GM21381 (cell line): ENCODE measurements at regions not wholly inside any gene's neighbourhood (a gene's known extent, or its start where the extent isn't known, plus 50 kb on each side); places are given as distances from the start of the nearest gene placed in this dataset.

Experiments used
- ATAC-seq: cut with Tn5 transposase; IDR thresholded peaks from one replicate; pipeline ENCODE4 v1.9.1; 2021; ENCODE audit warnings: mild to moderate bottlenecking, moderate library complexity; ENCODE audit not compliant: unreplicated experiment

- no peak for ATAC-seq
Observed at GRCh38 chr10:36388166-36388565, 737.2 kb upstream of the ANKRD30A start.

DNA sequence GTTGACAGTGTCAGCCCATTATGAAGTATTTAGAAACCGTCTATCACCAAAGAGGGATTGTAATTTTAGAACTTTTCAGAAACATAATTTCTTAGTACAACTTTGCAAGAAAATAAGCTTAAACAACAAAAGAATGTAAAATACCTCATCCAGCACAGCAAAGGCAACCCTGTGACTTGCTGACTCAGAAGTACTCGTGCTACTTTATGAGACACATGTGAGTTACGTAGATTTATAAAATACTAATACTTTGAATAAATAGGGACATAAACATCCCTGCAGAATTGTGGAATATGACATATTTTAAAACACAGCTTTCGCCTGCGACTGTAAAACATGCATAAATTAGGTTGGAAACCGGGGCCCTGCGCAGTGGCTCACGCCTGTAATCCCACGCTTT is 739.7 kb upstream of the ANKRD30A start:
- no peak for ATAC-seq

DNA sequence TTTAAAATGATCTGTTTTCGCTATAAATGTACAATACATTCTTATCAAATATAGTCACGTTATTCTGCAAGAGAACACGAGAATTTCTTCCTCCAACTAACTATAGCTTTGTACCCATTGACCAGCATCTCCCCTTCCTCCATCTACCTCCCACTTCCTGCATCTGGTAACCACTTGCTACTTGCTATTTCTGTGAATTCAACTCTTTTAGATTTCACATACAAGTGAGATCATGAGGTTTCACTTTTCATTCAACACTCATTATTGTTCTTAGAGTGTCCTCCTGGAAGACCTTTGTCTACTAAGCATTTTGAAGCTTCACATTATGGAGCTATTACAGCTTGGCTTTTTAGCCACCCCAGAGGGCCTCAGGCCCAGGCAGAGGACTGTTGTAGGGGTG is 741.3 kb upstream of the FZD8 start:
- ATAC-seq: no peak

GRCh38 chr10:36381748-36382147 is 739.7 kb upstream of the FZD8 start:
- no peak for ATAC-seq

- no peak for ATAC-seq
Observed at GRCh38 chr10:36380538-36380937, 738.4 kb upstream of the FZD8 start.

- no peak for ATAC-seq
Observed at GRCh38 chr10:36375107-36375506, 733.0 kb upstream of the FZD8 start.

DNA sequence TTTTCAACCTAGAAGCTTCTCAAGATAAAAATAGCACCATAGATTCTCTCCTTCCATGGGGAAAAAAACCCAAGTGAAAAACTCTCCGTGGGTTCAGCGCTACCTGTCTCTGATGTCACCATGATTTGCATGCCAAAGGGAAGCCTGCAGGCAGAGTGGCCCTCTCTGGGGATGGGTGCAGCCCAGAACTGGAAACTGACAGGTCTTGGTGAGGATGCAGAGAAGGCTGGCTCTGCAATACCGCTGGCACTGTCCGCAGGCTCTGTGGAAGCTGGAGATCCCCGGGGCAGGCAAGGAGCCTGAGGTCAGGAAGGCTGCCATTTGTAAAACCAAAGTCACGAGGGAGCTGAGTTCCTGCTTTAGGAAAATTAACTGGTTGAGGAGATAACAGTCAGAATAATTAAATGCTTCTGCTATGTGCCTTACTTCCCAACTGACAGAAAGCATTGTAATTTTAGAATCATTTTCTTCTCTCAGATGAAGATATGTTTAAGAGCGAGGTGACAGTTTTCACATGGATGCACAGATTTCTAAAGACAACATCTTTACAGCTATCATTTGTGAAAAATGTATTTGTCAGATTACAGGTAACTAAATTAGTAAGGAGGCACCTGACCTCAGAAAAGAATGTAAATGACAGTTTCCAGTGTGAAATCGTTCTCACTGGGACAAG is 731.5 kb upstream of the FZD8 start:
- ATAC-seq: no peak

GRCh38 chr10:36367362-36367761 is 725.3 kb upstream of the FZD8 start:
- ATAC-seq: no peak

- no peak for ATAC-seq
Observed at GRCh38 chr10:36366843-36367242, 724.7 kb upstream of the FZD8 start.

GRCh38 chr10:36366065-36366464 is 724.0 kb upstream of the FZD8 start:
- ATAC-seq: no peak

DNA sequence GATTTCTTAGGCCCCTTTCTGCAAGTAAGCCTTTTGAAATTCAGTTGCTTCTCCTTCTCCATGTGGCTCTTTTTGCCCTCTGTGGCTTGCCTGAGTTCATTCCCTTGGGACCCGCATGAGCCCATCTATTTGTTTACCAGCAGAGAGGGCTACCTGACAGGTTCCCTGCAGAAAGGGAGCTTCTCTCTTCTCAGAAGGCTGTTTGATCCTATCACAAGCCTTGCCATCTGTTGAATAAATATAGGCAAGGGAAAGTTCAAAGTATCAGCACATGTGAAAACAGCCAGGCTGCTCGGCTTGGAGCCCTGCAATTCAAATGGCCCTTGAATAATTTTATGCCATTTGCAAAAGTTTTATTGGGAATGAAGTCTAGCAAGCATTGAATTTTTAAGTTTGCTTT is 720.2 kb upstream of the FZD8 start:
- ATAC-seq: no peak

GRCh38 chr10:36358736-36359135 is 716.6 kb upstream of the FZD8 start:
- no peak for ATAC-seq

DNA sequence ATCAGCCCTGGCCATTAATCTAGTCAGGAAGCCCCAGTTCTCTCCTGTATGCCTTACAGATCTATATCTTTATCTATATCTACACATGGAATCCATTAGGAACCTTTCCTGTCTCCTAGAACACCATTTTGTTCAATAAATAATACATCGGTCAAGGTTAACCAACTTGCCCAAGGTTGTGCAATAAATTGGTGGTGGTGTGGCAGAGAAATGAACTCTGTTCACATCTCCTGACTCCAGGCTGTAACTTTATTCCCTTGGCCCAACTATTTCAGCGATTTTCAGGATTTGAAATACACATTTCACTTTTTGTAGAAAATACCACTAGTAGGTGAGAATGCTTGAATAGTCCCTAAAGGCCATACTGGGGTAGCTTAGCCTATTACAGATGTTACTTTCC is 712.5 kb upstream of the FZD8 start:
- no peak for ATAC-seq

DNA sequence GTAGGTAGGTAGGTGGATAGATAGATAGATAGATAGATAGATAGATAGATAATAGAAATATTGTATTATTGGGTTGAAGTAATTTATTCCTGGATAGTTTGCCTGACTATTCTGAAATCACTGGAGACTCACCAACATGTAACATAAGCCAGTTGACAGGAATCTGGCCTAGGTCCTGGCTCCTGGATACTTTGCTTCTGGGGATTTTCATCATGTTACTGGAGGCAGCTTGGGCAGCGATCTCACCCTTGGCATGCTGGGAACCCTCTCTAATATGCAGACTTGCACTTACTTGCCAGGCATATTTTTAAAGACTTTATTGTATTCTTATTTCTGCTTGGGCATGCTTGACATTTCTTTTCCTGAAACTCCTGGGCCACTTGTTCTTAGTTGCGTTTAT is 709.1 kb upstream of the FZD8 start:
- ATAC-seq: no peak

DNA sequence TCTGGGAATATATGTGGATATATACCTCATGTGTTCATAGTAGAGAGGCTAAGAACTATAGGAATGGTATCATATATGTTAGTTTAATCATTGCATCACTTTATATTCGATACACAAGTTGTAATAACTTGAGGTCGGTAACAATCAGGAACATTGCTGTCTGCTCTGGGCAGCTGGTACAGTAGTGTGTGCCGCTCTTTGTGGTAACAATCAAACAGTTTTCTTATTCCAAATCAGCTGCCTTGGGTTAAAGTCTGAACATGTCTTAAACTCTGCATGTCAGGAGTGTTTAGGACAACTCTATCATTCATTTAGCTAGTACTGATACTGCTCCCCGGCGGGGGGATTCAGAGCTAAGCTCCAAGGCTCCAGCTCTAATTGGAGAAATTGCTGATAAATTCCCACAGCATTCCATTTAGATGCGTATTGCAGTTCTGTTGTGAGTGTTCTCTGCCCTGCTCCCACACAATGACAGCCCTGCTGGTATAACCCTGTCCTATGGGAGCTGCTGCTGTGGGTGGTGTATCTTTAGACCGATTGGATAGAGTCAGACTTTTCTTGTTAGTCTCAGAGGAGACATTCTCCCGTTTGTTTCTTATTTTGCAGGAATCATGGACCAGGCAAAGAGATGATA is 707.5 kb upstream of the FZD8 start:
- ATAC-seq: no peak

DNA sequence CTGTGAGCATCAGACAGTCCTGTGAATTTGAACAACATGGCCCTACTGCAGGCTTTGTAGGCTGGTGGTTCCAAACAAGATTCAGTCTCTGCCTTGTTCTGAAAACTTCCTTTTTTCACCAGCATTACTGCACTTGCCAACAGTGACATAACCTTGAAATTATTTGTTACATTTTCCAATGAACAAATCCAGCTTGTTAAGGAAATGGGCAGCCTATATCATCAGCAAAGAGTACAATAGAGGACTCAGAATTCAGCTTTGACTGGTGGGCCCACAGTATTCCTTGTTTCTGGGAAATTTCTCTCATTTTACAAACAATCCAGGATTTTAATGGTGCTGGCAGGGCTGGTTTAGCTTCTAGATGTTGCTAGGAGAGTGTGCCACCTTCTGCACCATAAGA is 703.7 kb upstream of the FZD8 start:
- no peak for ATAC-seq

GRCh38 chr10:36345175-36345533 is 703.1 kb upstream of the FZD8 start:
- ATAC-seq: no peak

DNA sequence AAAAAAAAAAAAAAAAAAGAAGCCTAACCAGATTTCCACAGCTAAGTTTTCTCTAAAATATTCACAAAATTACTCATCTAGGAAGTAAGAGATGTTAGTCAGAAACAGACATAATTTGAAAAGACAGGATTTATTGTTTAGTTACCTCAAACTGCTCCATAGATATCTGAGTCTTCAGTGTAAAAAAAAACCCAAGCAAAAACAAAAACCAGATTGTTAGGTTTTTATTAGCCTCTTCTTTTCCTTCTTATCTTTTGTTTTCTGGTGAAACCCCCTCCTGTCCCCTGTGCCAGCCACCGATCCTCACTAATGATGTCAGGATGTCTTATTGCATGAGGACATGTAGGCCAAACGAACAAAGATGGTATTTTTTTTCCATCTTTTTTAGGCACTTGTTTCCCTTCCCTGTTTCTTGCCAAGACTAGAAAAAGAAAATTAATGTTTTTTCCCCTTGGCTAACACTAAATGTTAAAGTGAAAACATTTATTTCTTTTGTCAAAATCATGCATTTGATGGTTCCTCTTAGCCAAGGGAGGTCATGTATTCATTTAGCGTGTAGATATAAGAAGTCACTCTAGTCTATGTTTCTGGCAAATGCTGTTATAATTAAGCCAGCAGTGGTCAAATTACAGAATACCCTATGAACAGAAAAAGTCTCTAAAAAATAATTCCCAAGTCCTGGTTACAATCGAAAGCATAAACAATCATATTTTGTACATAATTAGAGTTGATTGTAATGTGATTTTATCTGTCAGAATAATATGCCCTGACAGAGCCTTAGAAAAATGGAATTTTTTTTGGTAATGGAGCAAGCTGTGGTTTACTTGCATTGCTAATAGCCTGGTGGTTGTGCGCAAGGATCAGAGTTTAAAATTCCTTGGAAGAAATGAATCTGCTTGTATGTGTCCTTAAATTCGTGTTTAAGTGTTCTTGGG is 702.4 kb upstream of the FZD8 start:
- no peak for ATAC-seq

GRCh38 chr10:36342781-36343180 is 700.7 kb upstream of the FZD8 start:
- no peak for ATAC-seq

DNA sequence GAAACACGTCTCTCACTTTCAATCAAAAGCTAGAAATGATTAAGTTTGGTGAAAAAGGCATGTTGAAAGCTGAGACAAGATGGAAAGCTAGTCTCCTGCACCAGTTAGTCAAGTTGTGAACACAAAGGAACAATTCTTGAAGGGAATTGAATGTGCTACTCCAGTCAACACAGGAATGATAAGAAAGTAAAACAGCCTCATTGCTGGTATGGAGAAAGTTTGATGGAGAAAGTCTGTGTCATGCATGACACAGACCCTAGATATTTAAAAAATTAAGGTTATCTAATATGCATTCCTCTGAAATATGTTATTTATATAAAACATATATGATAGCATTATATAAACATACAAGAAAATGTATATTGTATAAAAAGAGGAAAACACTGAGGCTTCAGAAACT is 699.4 kb upstream of the FZD8 start:
- ATAC-seq: no peak

DNA sequence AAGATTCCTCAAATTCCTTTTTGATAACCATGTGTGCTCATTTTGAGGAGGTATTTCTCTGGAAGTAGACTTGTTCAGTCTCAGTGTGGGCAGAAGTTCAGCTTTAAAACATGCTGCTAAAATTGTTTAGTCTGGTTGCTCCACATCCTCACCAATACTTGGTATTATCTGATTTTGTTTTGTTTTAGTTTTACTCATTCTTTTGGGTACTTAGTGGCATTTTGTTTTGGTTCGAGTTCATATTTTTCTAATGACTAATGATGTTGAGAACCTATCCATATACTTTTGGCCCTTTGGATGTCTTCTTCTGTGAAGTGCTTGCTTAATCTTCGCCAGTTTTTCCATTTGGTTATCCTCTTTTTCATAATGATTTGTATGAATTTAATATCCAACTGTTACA is 694.2 kb upstream of the FZD8 start:
- ATAC-seq: no peak

- no peak for ATAC-seq
Observed at GRCh38 chr10:36333446-36333845, 691.4 kb upstream of the FZD8 start.
